ENCODE measurements at regions not wholly inside any gene's neighbourhood (a gene's known extent, or its start where the extent isn't known, plus 50 kb on each side); places are given as distances from the start of the nearest gene placed in this dataset.

DNA sequence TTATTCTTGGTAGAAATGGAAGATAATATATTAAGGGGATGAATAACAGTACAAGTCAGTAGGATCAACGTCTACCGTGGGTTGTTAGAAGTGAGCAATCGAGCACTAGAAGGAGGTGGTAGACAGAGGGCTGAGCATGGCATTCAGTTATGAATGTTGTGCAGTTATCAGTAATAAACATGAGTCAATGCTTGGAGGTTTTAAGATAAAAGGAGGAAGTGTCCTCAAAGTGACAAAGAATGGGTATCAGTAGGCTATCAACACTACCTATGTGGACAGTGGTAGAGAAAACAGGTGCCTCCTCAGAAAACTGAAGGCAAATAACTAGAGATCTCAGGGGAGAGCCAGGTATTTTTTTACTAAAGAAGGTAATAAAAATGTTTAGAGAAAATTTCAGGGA lies 1607.0 kb downstream of the PCDH9 start:
- no peaks in the 10 kb centered on the region for H3K79me2 ChIP-seq (ENCODE audit: insufficient read depth, low read length)
- H3K4me2 ChIP-seq (ENCODE audit: insufficient read depth, insufficient read length, low read length) = no peak overlapping the region
- H4K91ac ChIP-seq (ENCODE audit: insufficient read length, low read depth, low read length) = no peak overlapping the region
- H2BK5ac ChIP-seq (ENCODE audit: insufficient read length, low read length) = no peak overlapping the region
- no peak overlapping the region for H4K5ac ChIP-seq (ENCODE audit: insufficient read length, low read depth, low read length)
- no peak overlapping the region for H3T11ph ChIP-seq (ENCODE audit: low read length)
- H2BK120ac ChIP-seq (ENCODE audit: low read depth, low read length, poor library complexity, severe bottlenecking) = no peak overlapping the region
- no peak overlapping the region for H2BK20ac ChIP-seq (ENCODE audit: low read depth, low read length, poor library complexity, severe bottlenecking)
- no peak overlapping the region for H3K18ac ChIP-seq (ENCODE audit: insufficient read length, low read depth, low read length)
- Mint-ChIP-seq H3K4me1 (peaks cover 0 to 4% of the 10 kb centered on the region in 2 experiments; a peak in 2 of 4 replicates), H3K36me3 (ENCODE audit: insufficient read depth in 1 of 3, low read depth in 3 of 3) (no peaks in the 10 kb centered on the region), H3K27me3 (ENCODE audit: low read depth) (no peaks in the 10 kb centered on the region; the same call in none of the 2 replicates), H3K27ac (no peak overlapping the region), H3K4me3 (no peak overlapping the region), H3K9me3 (no peaks in the 10 kb centered on the region)
- no peak for DNase-seq
- H3K4ac ChIP-seq (ENCODE audit: low read depth, low read length) = no peak overlapping the region
- TF ChIP-seq, protein P1, sequence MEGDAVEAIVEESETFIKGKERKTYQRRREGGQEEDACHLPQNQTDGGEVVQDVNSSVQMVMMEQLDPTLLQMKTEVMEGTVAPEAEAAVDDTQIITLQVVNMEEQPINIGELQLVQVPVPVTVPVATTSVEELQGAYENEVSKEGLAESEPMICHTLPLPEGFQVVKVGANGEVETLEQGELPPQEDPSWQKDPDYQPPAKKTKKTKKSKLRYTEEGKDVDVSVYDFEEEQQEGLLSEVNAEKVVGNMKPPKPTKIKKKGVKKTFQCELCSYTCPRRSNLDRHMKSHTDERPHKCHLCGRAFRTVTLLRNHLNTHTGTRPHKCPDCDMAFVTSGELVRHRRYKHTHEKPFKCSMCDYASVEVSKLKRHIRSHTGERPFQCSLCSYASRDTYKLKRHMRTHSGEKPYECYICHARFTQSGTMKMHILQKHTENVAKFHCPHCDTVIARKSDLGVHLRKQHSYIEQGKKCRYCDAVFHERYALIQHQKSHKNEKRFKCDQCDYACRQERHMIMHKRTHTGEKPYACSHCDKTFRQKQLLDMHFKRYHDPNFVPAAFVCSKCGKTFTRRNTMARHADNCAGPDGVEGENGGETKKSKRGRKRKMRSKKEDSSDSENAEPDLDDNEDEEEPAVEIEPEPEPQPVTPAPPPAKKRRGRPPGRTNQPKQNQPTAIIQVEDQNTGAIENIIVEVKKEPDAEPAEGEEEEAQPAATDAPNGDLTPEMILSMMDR (conservative IDR thresholded peaks at IDR 0.05) = no peak
- no peaks in the 10 kb centered on the region for H3K79me1 ChIP-seq (ENCODE audit: insufficient read depth, low read depth, low read length, poor library complexity, severe bottlenecking)
- no peak overlapping the region for H3K23ac ChIP-seq (ENCODE audit: insufficient read length, low read depth, low read length)
- no peaks in the 10 kb centered on the region for H3K23me2 ChIP-seq (ENCODE audit: insufficient read length, low read depth, low read length, poor library complexity, severe bottlenecking)
- no peaks in the 10 kb centered on the region for H4K20me1 ChIP-seq (ENCODE audit: control insufficient read depth, insufficient read depth, insufficient read length)
- H3K9me3 ChIP-seq (ENCODE audit: control insufficient read depth, low read depth, low read length) = no peaks in the 10 kb centered on the region
- WGBS (ENCODE audit: extremely low coverage, insufficient read length, low lambda C conversion rate) = no CpG with 5 or more reads among the region's 3 CpGs
- no peaks in the 10 kb centered on the region for H3K4me1 ChIP-seq (ENCODE audit: insufficient read depth, low read length)
- H3K27ac ChIP-seq (ENCODE audit: insufficient read length, low read depth, low read length) = no peak overlapping the region
- H3K56ac ChIP-seq (ENCODE audit: insufficient read length, low read depth, low read length) = no peak overlapping the region
- no peak overlapping the region for H2AK5ac ChIP-seq (ENCODE audit: insufficient read length, low read length)
- H2BK15ac ChIP-seq (ENCODE audit: low read depth, low read length) = no peak overlapping the region
- H2AFZ ChIP-seq (ENCODE audit: low read length) = no peak overlapping the region
- H3K9ac ChIP-seq (ENCODE audit: extremely low read depth, insufficient read length, low read length) = no peak overlapping the region
- no peak overlapping the region for H2BK12ac ChIP-seq (ENCODE audit: insufficient read length, low read depth, low read length)
- H4K8ac ChIP-seq (replicated peaks; ENCODE audit: insufficient read length, low read depth, low read length) = no peak overlapping the region
- no peaks in the 10 kb centered on the region for H3K27me3 ChIP-seq (ENCODE audit: insufficient read depth, low read length)
- H3K14ac ChIP-seq (ENCODE audit: insufficient read depth, low read length) = no peak overlapping the region
